Osteocyte (in vitro differentiated cells): ENCODE measurements at regions not wholly inside any gene's neighbourhood (a gene's known extent, or its start where the extent isn't known, plus 50 kb on each side); places are given as distances from the start of the nearest gene placed in this dataset.

Experiments
- DNase-seq: peaks from one replicate; pipeline ENCODE4 v3.0.0; 2021; ENCODE audit warnings: mixed read lengths; ENCODE audit not compliant: unreplicated experiment; ENCODE audit errors: extremely low spot score
- H3K27ac Mint-ChIP-seq: one replicate; pipeline ENCODE4 v1.8.0; 2021; ENCODE audit warnings: mild to moderate bottlenecking, mixed read lengths; ENCODE audit not compliant: unreplicated experiment
- H3K27me3 Mint-ChIP-seq: one replicate; pipeline ENCODE4 v1.8.0; 2021; ENCODE audit warnings: mixed read lengths; ENCODE audit not compliant: unreplicated experiment
- H3K36me3 Mint-ChIP-seq: one replicate; pipeline ENCODE4 v1.8.0; 2021; ENCODE audit warnings: mixed read lengths; ENCODE audit not compliant: unreplicated experiment
- H3K4me1 Mint-ChIP-seq: one replicate; pipeline ENCODE4 v1.8.0; 2021; ENCODE audit warnings: mixed read lengths; ENCODE audit not compliant: unreplicated experiment
- H3K4me3 Mint-ChIP-seq: one replicate; pipeline ENCODE4 v1.8.0; 2021; ENCODE audit warnings: mild to moderate bottlenecking, moderate library complexity, mixed read lengths; ENCODE audit not compliant: unreplicated experiment
- H3K9me3 Mint-ChIP-seq: one replicate; pipeline ENCODE4 v1.8.0; 2021; ENCODE audit warnings: mixed read lengths; ENCODE audit not compliant: unreplicated experiment
- TF ChIP-seq, protein P1 (sequence below): fragments of 200-600 bp; sonication (generic); IDR thresholded peaks from 2 replicates; pipeline ENCODE4 v1.5.0; 2021; ENCODE audit warnings: antibody characterized with exemption, mild to moderate bottlenecking, moderate library complexity

GRCh38 chr6:9610620-9611415 lies 804.1 kb downstream of the TFAP2A start:
- DNase-seq = no peak
- no peaks in the 10 kb centered on the region for H3K27me3 Mint-ChIP-seq
- H3K27ac Mint-ChIP-seq = no peak overlapping the region
- TF ChIP-seq, protein P1, sequence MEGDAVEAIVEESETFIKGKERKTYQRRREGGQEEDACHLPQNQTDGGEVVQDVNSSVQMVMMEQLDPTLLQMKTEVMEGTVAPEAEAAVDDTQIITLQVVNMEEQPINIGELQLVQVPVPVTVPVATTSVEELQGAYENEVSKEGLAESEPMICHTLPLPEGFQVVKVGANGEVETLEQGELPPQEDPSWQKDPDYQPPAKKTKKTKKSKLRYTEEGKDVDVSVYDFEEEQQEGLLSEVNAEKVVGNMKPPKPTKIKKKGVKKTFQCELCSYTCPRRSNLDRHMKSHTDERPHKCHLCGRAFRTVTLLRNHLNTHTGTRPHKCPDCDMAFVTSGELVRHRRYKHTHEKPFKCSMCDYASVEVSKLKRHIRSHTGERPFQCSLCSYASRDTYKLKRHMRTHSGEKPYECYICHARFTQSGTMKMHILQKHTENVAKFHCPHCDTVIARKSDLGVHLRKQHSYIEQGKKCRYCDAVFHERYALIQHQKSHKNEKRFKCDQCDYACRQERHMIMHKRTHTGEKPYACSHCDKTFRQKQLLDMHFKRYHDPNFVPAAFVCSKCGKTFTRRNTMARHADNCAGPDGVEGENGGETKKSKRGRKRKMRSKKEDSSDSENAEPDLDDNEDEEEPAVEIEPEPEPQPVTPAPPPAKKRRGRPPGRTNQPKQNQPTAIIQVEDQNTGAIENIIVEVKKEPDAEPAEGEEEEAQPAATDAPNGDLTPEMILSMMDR = no peak
- no peak overlapping the region for H3K4me3 Mint-ChIP-seq
- no peaks in the 10 kb centered on the region for H3K36me3 Mint-ChIP-seq
- no peaks in the 10 kb centered on the region for H3K9me3 Mint-ChIP-seq
- no peaks in the 10 kb centered on the region for H3K4me1 Mint-ChIP-seq

DNA sequence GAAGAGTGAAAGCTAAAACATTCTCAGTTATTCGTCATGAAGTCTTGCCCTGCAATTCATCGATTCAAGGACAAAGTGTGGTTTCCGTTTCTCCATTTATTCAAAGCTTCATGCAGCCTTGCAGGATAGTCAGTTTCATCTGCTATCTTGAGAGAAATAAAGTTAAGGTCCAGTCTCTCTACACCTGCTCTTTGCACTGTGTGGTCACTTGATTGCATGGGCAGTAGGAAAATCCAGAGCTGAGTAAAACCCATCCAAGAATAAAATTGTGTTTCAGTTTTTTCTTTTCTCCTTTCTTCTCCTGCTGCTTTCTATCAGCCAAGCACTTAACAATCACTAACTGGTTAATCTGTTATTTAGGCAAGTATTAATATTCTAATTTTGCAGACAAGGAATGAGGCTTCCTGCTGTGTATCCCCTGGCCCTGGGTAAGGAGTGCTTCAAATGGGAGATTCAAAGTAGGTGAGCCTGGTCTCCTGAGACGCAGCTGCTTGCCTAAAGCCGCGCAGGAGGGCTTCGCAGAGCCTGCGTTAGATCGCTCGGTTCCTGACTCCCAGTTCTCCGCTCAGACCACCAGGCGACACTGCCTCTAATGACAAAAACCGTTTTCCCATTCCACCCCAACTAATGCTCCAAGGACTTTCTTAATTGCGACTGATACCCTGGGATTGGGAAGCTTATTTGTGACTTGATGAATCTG lies 808.3 kb downstream of the TFAP2A start:
- no peaks in the 10 kb centered on the region for H3K9me3 Mint-ChIP-seq
- TF ChIP-seq, protein P1 = no peak
- H3K27me3 Mint-ChIP-seq = no peaks in the 10 kb centered on the region
- DNase-seq = no peak
- no peaks in the 10 kb centered on the region for H3K36me3 Mint-ChIP-seq
- H3K4me3 Mint-ChIP-seq = no peak overlapping the region
- H3K4me1 Mint-ChIP-seq = no peaks in the 10 kb centered on the region
- no peak overlapping the region for H3K27ac Mint-ChIP-seq

- no peak overlapping the region for H3K27ac Mint-ChIP-seq
- TF ChIP-seq, protein P1 = no peak
- H3K36me3 Mint-ChIP-seq = no peaks in the 10 kb centered on the region
- no peak for DNase-seq
- H3K27me3 Mint-ChIP-seq = no peaks in the 10 kb centered on the region
- no peak overlapping the region for H3K4me3 Mint-ChIP-seq
- no peaks in the 10 kb centered on the region for H3K9me3 Mint-ChIP-seq
- no peaks in the 10 kb centered on the region for H3K4me1 Mint-ChIP-seq
Measured at GRCh38 chr6:9594746-9595145, 820.1 kb downstream of the TFAP2A start.

DNA sequence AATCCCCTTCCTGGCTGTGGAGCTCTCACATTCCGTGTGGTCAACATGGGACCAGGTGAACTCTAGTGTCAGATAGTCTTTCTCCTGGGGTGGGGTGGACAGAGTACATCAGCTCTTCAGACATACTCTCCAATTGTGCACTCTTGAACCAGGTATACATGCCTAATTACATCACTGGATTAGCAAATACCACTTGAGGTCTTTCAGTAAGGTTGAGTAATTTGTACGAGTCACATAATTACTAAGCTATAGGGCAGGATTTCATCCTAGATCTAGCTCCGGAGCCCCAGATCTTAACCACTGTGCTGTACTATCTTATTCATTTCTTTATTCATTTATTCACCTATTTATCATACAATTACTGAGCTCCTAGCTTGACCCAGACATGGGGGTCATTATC lies 821.3 kb downstream of the TFAP2A start:
- Mint-ChIP-seq H3K4me1 (no peaks in the 10 kb centered on the region), H3K27ac (no peak overlapping the region), H3K36me3 (no peaks in the 10 kb centered on the region), H3K9me3 (no peaks in the 10 kb centered on the region), H3K27me3 (no peaks in the 10 kb centered on the region), H3K4me3 (no peak overlapping the region)
- no peak for DNase-seq
- TF ChIP-seq, protein P1 = no peak

GRCh38 chr6:9583753-9584352 lies 831.0 kb downstream of the TFAP2A start:
- no peaks in the 10 kb centered on the region for H3K36me3 Mint-ChIP-seq
- H3K4me1 Mint-ChIP-seq = no peaks in the 10 kb centered on the region
- H3K27ac Mint-ChIP-seq = no peak overlapping the region
- TF ChIP-seq, protein P1 = no peak
- H3K9me3 Mint-ChIP-seq = no peaks in the 10 kb centered on the region
- H3K4me3 Mint-ChIP-seq = no peak overlapping the region
- no peak for DNase-seq
- H3K27me3 Mint-ChIP-seq = no peaks in the 10 kb centered on the region
